Spinal cord (tissue), 9 donors: ENCODE measurements at regions not wholly inside any gene's neighbourhood (a gene's known extent, or its start where the extent isn't known, plus 50 kb on each side); places are given as distances from the start of the nearest gene placed in this dataset.

Experiments
- DNase-seq, 6 donors: peaks; one replicate each; pipeline versions ENCODE4 v3.0.0 to v3.0.0-alpha.2; 2013 to 2015; ENCODE audit warnings: low spot score in 6 of 6, low read depth in 4 of 6
- H3K27ac ChIP-seq: one replicate; pipeline ENCODE4 v1.5.1; 2013; ENCODE audit warnings: low read depth, low read length, control low read depth
- H3K27me3 ChIP-seq: one replicate; pipeline ENCODE4 v1.6.1; 2013; ENCODE audit warnings: low read length; ENCODE audit not compliant: control insufficient read depth, insufficient read depth
- H3K36me3 ChIP-seq: one replicate; pipeline ENCODE4 v1.6.1; 2013; ENCODE audit warnings: low read length; ENCODE audit not compliant: control insufficient read depth, insufficient read depth
- H3K4me1 ChIP-seq: one replicate; pipeline ENCODE4 v1.6.1; 2013; ENCODE audit warnings: low read length; ENCODE audit not compliant: control insufficient read depth, insufficient read depth
- H3K4me3 ChIP-seq: one replicate; pipeline ENCODE4 v1.5.1; 2013; ENCODE audit warnings: low read depth, low read length, control low read depth
- H3K9me3 ChIP-seq: one replicate; pipeline ENCODE4 v1.6.1; 2013; ENCODE audit warnings: low read length; ENCODE audit not compliant: control insufficient read depth, insufficient read depth
- WGBS: methylation state at CpG from one replicate; pipeline ENCODE4 v1.1.5; 2013; ENCODE audit warnings: missing lambda C conversion rate; ENCODE audit not compliant: insufficient coverage; 5-methylcytosine and 5-hydroxymethylcytosine counted together
- donor health status: healthy.

DNA sequence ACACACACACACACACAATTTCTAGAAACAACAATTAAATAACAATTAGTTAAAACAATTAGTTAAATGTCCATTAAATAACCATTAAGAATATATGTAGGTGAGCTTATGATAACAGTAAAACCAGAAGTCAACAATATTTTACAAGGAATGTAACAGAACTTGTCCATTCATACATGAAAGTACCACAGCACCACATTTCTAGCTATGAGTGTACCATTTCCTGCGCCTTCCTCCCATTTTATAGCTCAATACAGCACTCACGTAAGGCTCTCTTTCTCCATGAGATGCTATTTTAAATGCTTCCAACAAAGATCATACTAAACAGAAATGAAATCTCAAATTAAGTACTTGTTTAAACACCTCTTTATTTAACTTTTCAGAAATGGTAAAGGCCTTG is 367.3 kb upstream of the ZWINT start:
- no peaks in the 10 kb centered on the region for H3K36me3 ChIP-seq
- H3K27ac ChIP-seq = no peak overlapping the region
- no peak overlapping the region for H3K4me3 ChIP-seq
- no peaks in the 10 kb centered on the region for H3K27me3 ChIP-seq
- peaks cover 1% of the 10 kb centered on the region for H3K9me3 ChIP-seq
- DNase-seq = no peak
- 86% methylated on average over 2 of the region's 2 CpGs for WGBS
- H3K4me1 ChIP-seq = no peaks in the 10 kb centered on the region

DNA sequence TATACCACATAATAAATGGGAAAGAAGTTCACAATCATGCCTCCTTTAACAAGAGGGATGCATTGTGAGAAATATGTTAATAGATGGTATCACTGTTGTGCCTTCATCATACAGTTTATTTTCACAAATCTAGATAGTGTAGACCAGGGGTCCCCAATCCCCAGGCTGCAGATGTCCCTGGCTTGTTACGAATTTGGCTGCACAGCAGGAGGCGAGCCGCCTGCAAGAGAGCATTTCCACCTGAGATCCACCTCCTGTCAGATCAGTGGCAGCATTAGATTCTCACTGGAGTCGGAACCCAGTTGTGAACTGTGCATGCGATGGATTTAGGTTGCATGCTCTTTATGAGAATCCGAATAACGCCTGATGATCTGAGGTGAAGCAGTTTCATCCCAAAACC is 361.9 kb upstream of the ZWINT start:
- DNase-seq = no peak
- Histone ChIP-seq H3K27ac (no peak overlapping the region), H3K27me3 (no peaks in the 10 kb centered on the region), H3K36me3 (no peaks in the 10 kb centered on the region), H3K9me3 (no peaks in the 10 kb centered on the region), H3K4me1 (no peaks in the 10 kb centered on the region), H3K4me3 (no peak overlapping the region)
- 81% methylated on average over 4 of the region's 7 CpGs for WGBS

GRCh38 chr10:56715262-56715661 is 354.2 kb upstream of the ZWINT start:
- H3K27ac ChIP-seq = no peak overlapping the region
- DNase-seq = no peak
- no peaks in the 10 kb centered on the region for H3K4me1 ChIP-seq
- no peaks in the 10 kb centered on the region for H3K9me3 ChIP-seq
- no peaks in the 10 kb centered on the region for H3K27me3 ChIP-seq
- no peak overlapping the region for H3K4me3 ChIP-seq
- WGBS = no CpG with 5 or more reads among the region's 2 CpGs
- H3K36me3 ChIP-seq = no peaks in the 10 kb centered on the region

DNA sequence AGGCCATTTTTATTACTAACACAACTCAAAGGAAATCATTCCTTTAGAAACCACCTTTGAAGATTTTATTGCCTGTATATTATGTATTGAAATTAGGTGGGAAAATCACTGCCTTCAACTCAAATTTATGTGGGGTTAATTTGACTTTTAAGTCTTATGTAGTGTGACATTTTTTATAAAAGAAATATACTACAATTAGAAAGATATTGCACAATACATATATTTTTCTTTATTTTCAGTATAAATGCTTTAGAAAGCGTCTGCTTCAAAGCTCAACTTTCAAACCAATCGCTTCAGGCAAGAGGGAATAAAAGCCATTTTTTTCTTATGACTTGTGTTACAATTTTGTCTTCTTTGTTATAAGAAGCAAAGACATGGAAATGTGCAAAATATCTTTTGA is 337.4 kb upstream of the ZWINT start:
- Histone ChIP-seq H3K27me3 (no peaks in the 10 kb centered on the region), H3K9me3 (no peaks in the 10 kb centered on the region), H3K27ac (no peak overlapping the region), H3K4me3 (no peak overlapping the region), H3K36me3 (no peaks in the 10 kb centered on the region), H3K4me1 (no peaks in the 10 kb centered on the region)
- DNase-seq = no peak
- no CpG with 5 or more reads among the region's 2 CpGs for WGBS

DNA sequence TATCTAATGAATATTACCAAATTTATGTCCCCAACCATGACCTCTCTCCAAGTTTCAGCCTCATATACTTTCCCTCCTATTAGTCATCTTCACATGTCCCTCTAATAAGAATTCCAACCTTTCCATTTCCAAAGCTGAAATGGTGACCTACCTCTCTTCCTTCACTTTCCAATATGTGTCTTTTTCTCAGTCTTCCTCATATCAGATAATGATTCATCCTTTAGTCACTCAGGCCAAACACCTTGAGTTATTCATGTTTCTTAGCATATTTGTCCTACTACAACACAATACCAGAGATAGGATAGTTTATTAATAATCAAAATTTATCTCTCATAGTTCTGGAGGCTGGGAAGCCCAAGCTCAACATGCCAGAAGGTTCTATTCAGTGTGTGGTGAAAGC is 318.5 kb upstream of the ZWINT start:
- no peaks in the 10 kb centered on the region for H3K4me1 ChIP-seq
- DNase-seq = no peak
- no peaks in the 10 kb centered on the region for H3K9me3 ChIP-seq
- H3K27ac ChIP-seq = no peak overlapping the region
- H3K4me3 ChIP-seq = no peak overlapping the region
- no peaks in the 10 kb centered on the region for H3K36me3 ChIP-seq
- no peaks in the 10 kb centered on the region for H3K27me3 ChIP-seq

GRCh38 chr10:56662765-56663447 is 301.8 kb upstream of the ZWINT start:
- H3K27me3 ChIP-seq = no peaks in the 10 kb centered on the region
- no peaks in the 10 kb centered on the region for H3K9me3 ChIP-seq
- no peaks in the 10 kb centered on the region for H3K4me1 ChIP-seq
- no peak for DNase-seq
- H3K36me3 ChIP-seq = no peaks in the 10 kb centered on the region
- no peak overlapping the region for H3K4me3 ChIP-seq
- no peak overlapping the region for H3K27ac ChIP-seq

DNA sequence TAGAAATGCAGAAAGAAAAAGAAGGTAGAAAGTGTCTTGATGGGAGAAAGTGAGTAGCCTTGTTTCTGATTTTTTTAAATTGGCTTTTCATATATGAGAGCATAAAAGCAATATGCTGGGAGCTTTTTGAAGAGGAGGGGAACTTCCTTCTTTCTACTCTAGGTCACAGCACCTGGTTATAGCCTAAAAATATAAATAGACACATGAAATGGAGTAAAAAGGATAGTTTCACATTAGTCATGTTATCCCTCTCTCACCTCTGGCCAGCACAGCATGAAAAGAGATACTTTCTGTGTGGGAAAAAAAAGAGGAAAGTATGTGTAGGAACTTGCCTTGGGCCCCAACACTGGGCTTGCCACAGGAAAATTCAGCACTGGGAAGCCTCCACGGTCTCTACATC is 292.2 kb upstream of the ZWINT start:
- 80% methylated on average over 1 of the region's 1 CpG for WGBS
- Histone ChIP-seq H3K4me3 (no peak overlapping the region), H3K9me3 (no peaks in the 10 kb centered on the region), H3K27me3 (no peaks in the 10 kb centered on the region), H3K4me1 (no peaks in the 10 kb centered on the region), H3K27ac (no peak overlapping the region), H3K36me3 (no peaks in the 10 kb centered on the region)
- no peak for DNase-seq

- no peaks in the 10 kb centered on the region for H3K9me3 ChIP-seq
- H3K36me3 ChIP-seq = no peaks in the 10 kb centered on the region
- 90% methylated on average over 10 of the region's 13 CpGs for WGBS
- H3K4me1 ChIP-seq = no peaks in the 10 kb centered on the region
- H3K27me3 ChIP-seq = no peaks in the 10 kb centered on the region
- no peak for DNase-seq
- no peak overlapping the region for H3K4me3 ChIP-seq
- H3K27ac ChIP-seq = no peak overlapping the region
These were observed 285.5 kb upstream of the ZWINT start for GRCh38 chr10:56646329-56647111.

DNA sequence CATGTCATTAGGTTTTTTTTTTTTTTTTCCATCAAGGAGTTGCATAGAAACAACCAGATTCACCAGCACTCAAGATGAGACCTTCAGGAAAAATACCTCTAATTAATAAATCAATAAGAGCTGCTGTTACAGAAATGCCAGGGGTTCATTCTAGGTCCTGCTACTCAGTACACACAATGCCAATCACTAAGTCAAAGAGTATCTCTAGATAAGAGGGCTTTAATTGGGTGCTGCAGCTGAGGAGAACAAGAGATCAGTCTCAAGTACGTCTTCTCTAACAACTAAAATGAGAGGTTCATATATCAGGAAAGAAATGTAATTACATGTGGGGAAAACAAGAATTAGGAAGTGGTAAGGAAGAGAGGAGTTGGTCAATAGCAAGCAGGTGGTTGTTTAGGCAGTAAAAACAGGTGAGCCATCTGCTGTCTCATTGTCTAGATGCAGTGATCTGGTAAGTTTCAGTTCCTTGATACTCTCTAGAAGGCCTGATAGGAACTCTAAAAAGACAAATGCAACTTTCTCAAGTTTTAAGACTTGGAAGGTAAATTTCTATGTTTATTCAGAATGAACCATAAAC is 272.9 kb upstream of the ZWINT start:
- Histone ChIP-seq H3K27me3 (no peaks in the 10 kb centered on the region), H3K9me3 (no peaks in the 10 kb centered on the region), H3K27ac (no peak overlapping the region), H3K4me1 (no peaks in the 10 kb centered on the region), H3K4me3 (no peak overlapping the region), H3K36me3 (no peaks in the 10 kb centered on the region)
- no CpG with 5 or more reads among the region's 1 CpG for WGBS
- DNase-seq = no peak

DNA sequence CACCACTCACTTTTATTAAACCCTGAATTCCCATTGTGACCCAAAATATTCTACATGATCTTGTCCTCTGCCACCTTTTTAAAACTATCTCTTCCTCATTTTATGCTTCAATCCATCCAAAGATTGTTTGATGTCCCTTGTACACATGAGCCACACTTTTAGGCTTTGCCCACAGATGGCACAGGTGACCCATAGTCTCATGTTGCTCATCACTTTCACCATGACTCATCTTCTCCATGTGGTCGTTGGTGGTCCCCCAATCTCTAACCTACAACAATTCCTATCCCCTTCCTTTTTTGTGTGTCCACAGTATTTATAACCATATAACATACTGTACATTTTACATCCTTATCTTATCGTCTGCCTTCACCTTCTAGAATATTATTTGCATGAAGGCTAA is 271.5 kb upstream of the ZWINT start:
- H3K36me3 ChIP-seq = no peaks in the 10 kb centered on the region
- H3K4me1 ChIP-seq = no peaks in the 10 kb centered on the region
- 80% methylated on average over 1 of the region's 2 CpGs for WGBS
- no peak overlapping the region for H3K4me3 ChIP-seq
- H3K27me3 ChIP-seq = no peaks in the 10 kb centered on the region
- no peaks in the 10 kb centered on the region for H3K9me3 ChIP-seq
- no peak overlapping the region for H3K27ac ChIP-seq
- no peak for DNase-seq
